ENCODE measurements at regions not wholly inside any gene's neighbourhood (a gene's known extent, or its start where the extent isn't known, plus 50 kb on each side); places are given as distances from the start of the nearest gene placed in this dataset.

DNA sequence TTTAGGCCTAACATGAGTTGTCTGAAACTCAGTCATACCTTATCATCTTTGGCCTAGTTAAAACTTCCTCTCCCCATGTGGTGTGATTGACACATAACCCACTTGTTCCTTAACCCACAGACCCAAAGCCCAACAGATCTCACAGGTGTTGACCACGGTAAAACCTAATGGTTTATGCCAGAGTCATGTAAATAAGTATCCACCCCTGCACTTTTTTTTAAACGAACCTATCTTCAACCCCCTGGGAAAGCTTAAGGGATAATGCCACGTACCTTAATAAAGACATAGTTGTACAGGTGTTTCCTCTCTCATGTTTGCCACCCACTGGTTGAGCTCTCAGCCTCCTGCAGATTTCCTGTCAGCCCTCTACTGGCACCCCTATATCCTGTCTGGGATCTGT is 709.3 kb upstream of the CCDC179 start:
- in situ Hi-C loops (cut with MboI; ENCODE audit: low sequenced_read_pairs in 4 of 4): no loop called here
- no peaks in the 10 kb centered on the region for H3K27me3 ChIP-seq
- DNase-seq: no peak
- no peaks in the 10 kb centered on the region for H3K4me1 ChIP-seq
- H3K36me3 ChIP-seq: no peaks in the 10 kb centered on the region
- intact Hi-C loops (cut with DNase I; ENCODE audit: low total_unique reads): no loop called here
- ATAC-seq: no peak
- H3K27ac ChIP-seq: no peak overlapping the region
- H3K9me3 ChIP-seq: no peaks in the 10 kb centered on the region
- TF ChIP-seq POLR2A (IDR thresholded peaks at IDR 0.05) (no peak), CTCF (IDR thresholded peaks at IDR 0.05 in 4 of 5, conservative IDR thresholded peaks at IDR 0.05 in 1 of 5) (no peak)
- no peak overlapping the region for H3K4me3 ChIP-seq

- H3K36me3 ChIP-seq: no peaks in the 10 kb centered on the region
- intact Hi-C loops (cut with DNase I; ENCODE audit: low total_unique reads): no loop called here
- DNase-seq: no peak
- TF ChIP-seq CTCF (IDR thresholded peaks at IDR 0.05 in 4 of 5, conservative IDR thresholded peaks at IDR 0.05 in 1 of 5): no peak
- TF ChIP-seq POLR2A (IDR thresholded peaks at IDR 0.05): no peak
- H3K9me3 ChIP-seq: no peaks in the 10 kb centered on the region
- no peak overlapping the region for H3K27ac ChIP-seq
- no peak for ATAC-seq
- no peak overlapping the region for H3K4me3 ChIP-seq
- no peaks in the 10 kb centered on the region for H3K4me1 ChIP-seq
- in situ Hi-C loops (cut with MboI; ENCODE audit: low sequenced_read_pairs in 4 of 4): no loop called here
- H3K27me3 ChIP-seq: no peaks in the 10 kb centered on the region
Measured at GRCh38 chr11:23570828-23571227, 710.6 kb upstream of the CCDC179 start.

GRCh38 chr11:23573429-23573828 is 713.2 kb upstream of the CCDC179 start:
- TF ChIP-seq POLR2A (IDR thresholded peaks at IDR 0.05): no peak
- no peak for TF ChIP-seq CTCF (IDR thresholded peaks at IDR 0.05 in 4 of 5, conservative IDR thresholded peaks at IDR 0.05 in 1 of 5)
- no peaks in the 10 kb centered on the region for H3K36me3 ChIP-seq
- H3K4me1 ChIP-seq: no peaks in the 10 kb centered on the region
- intact Hi-C loops (cut with DNase I; ENCODE audit: low total_unique reads) (no loop called here), in situ Hi-C loops (cut with MboI; ENCODE audit: low sequenced_read_pairs in 4 of 4) (no loop called here)
- no peak overlapping the region for H3K27ac ChIP-seq
- H3K27me3 ChIP-seq: no peaks in the 10 kb centered on the region
- H3K4me3 ChIP-seq: no peak overlapping the region
- no peaks in the 10 kb centered on the region for H3K9me3 ChIP-seq
- no peak for ATAC-seq
- DNase-seq: no peak

DNA sequence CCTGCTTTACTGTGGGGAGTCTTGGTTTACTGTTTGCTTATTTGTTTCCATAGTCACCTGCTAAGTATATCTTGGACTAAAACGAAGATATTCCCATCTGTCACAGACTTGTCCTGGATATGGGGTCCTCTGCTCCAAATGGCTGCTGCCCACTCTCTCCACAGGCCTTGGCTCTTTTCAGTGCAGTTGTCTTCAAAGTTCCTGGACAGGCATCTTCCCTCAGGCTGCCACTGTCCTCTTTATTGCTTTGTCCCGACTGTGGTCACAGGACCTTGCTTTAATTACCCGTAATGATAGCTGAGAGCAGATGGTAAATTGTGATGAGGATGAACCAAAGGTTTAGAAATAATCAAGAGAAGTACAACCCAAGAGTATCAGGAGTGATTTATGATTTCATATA is 713.9 kb upstream of the CCDC179 start:
- no peaks in the 10 kb centered on the region for H3K9me3 ChIP-seq
- no peaks in the 10 kb centered on the region for H3K27me3 ChIP-seq
- in situ Hi-C loops (cut with MboI; ENCODE audit: low sequenced_read_pairs in 4 of 4): no loop called here
- intact Hi-C loops (cut with DNase I; ENCODE audit: low total_unique reads): no loop called here
- DNase-seq (no peak), ATAC-seq (no peak)
- TF ChIP-seq CTCF (IDR thresholded peaks at IDR 0.05 in 4 of 5, conservative IDR thresholded peaks at IDR 0.05 in 1 of 5): no peak
- no peak for TF ChIP-seq POLR2A (IDR thresholded peaks at IDR 0.05)
- no peaks in the 10 kb centered on the region for H3K4me1 ChIP-seq
- H3K36me3 ChIP-seq: no peaks in the 10 kb centered on the region
- no peak overlapping the region for H3K27ac ChIP-seq
- H3K4me3 ChIP-seq: no peak overlapping the region

DNA sequence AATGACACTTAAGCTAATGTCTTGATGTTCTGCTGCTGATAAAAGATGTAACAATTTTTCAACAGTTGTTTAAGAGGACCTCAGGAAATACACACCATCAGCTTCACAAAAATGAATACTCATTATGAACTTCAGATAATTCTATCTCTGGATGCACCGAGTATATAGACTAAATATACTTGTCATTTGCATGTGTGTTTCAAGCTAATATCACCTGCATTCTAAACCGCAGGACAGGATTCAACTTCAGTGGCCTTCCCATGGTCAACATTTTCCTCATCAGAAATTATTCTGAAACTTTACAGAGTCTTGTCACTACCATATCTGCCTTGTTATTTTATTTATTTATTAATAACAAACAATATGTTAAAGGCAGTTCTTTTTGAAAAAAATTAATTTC is 717.0 kb upstream of the CCDC179 start:
- ATAC-seq: no peak
- DNase-seq: no peak
- no peaks in the 10 kb centered on the region for H3K4me1 ChIP-seq
- no peaks in the 10 kb centered on the region for H3K27me3 ChIP-seq
- H3K36me3 ChIP-seq: no peaks in the 10 kb centered on the region
- no peak overlapping the region for H3K4me3 ChIP-seq
- intact Hi-C loops (cut with DNase I; ENCODE audit: low total_unique reads): no loop called here
- H3K27ac ChIP-seq: no peak overlapping the region
- no peaks in the 10 kb centered on the region for H3K9me3 ChIP-seq
- no peak for TF ChIP-seq CTCF (IDR thresholded peaks at IDR 0.05 in 4 of 5, conservative IDR thresholded peaks at IDR 0.05 in 1 of 5)
- TF ChIP-seq POLR2A (IDR thresholded peaks at IDR 0.05): no peak
- in situ Hi-C loops (cut with MboI; ENCODE audit: low sequenced_read_pairs in 4 of 4): no loop called here
